Panc1 (cell line): ENCODE measurements at regions not wholly inside any gene's neighbourhood (a gene's known extent, or its start where the extent isn't known, plus 50 kb on each side); places are given as distances from the start of the nearest gene placed in this dataset.

Source experiments
- ATAC-seq: fragments of 200-7000 bp; cut with Tn5 transposase; 2 replicates; pipeline ENCODE4 v1.9.1; 2020; ENCODE audit warnings: mild to moderate bottlenecking, moderate library complexity
- BruUV-seq: library from RNA; stranded (reverse); fragments of 400-500 nt; replicated peaks from 2 replicates; lab custom pipeline; 2021; lab: Mats Ljungman, UMichigan
- CTCF ChIA-PET: fragments of 300-600 bp; sonication (Branson Sonifier 250); formaldehyde crosslinking; loops from one replicate; lab custom pipeline; 2022; ENCODE audit warnings: antibody characterized with exemption; lab: Charles Lee
- POLR2A ChIA-PET: fragments of 300-600 bp; sonication (Branson Sonifier 250); formaldehyde crosslinking; loops from one replicate; lab custom pipeline; 2022; ENCODE audit warnings: antibody characterized with exemption; lab: Charles Lee
- DNase-seq: peaks from one replicate; pipeline ENCODE4 v3.0.0-alpha.2; 2010; ENCODE audit warnings: low read depth, low spot score
- H3K27ac ChIP-seq: 2 replicates; pipeline ENCODE4 v1.5.1; 2011; ENCODE audit warnings: mild to moderate bottlenecking, low read length, inconsistent platforms
- H3K27me3 ChIP-seq: fragments of 200-500 bp; sonication (Bioruptor generic); 2 replicates; pipeline ENCODE4 v1.6.0; 2014; ENCODE audit warnings: low read length, inconsistent platforms; ENCODE audit not compliant: control insufficient read depth, insufficient read depth
- H3K36me3 ChIP-seq: fragments of 200-500 bp; sonication (Bioruptor generic); 2 replicates; pipeline ENCODE4 v1.5.1; 2014; ENCODE audit warnings: inconsistent platforms, mild to moderate bottlenecking, low read length, moderate library complexity; ENCODE audit not compliant: control insufficient read depth, insufficient read depth
- H3K4me1 ChIP-seq: 2 replicates; pipeline ENCODE4 v1.5.1; 2011; ENCODE audit warnings: inconsistent platforms, mild to moderate bottlenecking, low read length, moderate library complexity; ENCODE audit not compliant: control insufficient read depth, insufficient read depth
- H3K4me3 ChIP-seq, 2 experiments: 2 replicates each; pipeline ENCODE4 v1.5.1; 2011 to 2012; ENCODE audit warnings: low read depth in 2 of 2, low read length in 2 of 2, mild to moderate bottlenecking in 2 of 2, inconsistent platforms in 1 of 2, moderate library complexity in 1 of 2
- H3K9me3 ChIP-seq: fragments of 200-500 bp; sonication (Bioruptor generic); 2 replicates; pipeline ENCODE4 v1.5.1; 2014; ENCODE audit warnings: low read depth, mild to moderate bottlenecking, inconsistent platforms, low read length, moderate library complexity; ENCODE audit not compliant: control insufficient read depth, insufficient read depth
- POLR2AphosphoS5 ChIP-seq: IDR thresholded peaks from 2 replicates; pipeline ENCODE4 v1.6.1; 2012; ENCODE audit warnings: mild to moderate bottlenecking, low read depth, low read length, moderate library complexity
- SIN3A ChIP-seq: IDR thresholded peaks from 2 replicates; pipeline ENCODE4 v1.6.1; 2012; ENCODE audit warnings: low read depth, mild to moderate bottlenecking, low read length, moderate library complexity, borderline replicate concordance; ENCODE audit not compliant: insufficient read depth
- TCF7L2 ChIP-seq: IDR thresholded peaks from 2 replicates; pipeline ENCODE4 v1.6.1; 2011; ENCODE audit warnings: mild to moderate bottlenecking, low read depth, low read length, inconsistent platforms
- in situ Hi-C: cut with HindIII; loops from 2 replicates; pipeline ENCODE4 v1.10.0; 2016; ENCODE audit warnings: low sequenced_read_pairs, low pct_unique_long_range_greater_than_20kb
- intact Hi-C: fragments of 100-400 bp; cut with micrococcal nuclease; formaldehyde crosslinking; loops from one replicate; pipeline ENCODE4 v1.10.0; 2022; ENCODE audit not compliant: unreplicated experiment
- TF ChIP-seq, protein P1 (sequence below): fragments of 450-650 bp; IDR thresholded peaks from 2 replicates; pipeline ENCODE4 v1.5.1; 2017; ENCODE audit warnings: mild to moderate bottlenecking
- TF ChIP-seq, protein P2 (sequence below), 2 experiments: IDR thresholded peaks; 2 replicates each; pipeline ENCODE4 v1.6.1; 2011 to 2012; ENCODE audit warnings: low read depth in 2 of 2, control low read depth in 1 of 2, low read length in 1 of 2, mild to moderate bottlenecking in 1 of 2, moderate library complexity in 1 of 2; ENCODE audit not compliant: insufficient read depth in 1 of 2

DNA sequence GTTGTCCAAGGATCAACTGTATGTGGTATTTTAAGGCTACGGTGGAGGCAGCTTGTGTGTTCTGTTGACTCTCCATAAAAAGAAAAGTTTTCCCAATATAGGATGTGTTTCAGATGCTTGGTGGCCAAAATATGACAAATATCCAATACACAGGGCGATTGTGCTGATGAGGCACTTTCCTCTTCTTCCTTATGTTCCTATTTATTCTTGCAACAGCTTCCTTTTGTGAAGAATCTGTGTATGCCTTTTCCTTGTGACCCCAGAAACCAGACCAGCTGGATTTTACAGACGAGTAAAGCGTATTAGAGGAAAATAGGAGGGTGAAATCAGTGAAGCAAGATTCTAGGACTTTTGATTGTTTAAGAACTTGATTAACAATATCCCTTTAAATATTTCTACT lies 452.0 kb downstream of the DMAC1 start:
- Histone ChIP-seq H3K36me3 (no peaks in the 10 kb centered on the region), H3K4me1 (no peaks in the 10 kb centered on the region), H3K27ac (no peak overlapping the region), H3K9me3 (no peaks in the 10 kb centered on the region), H3K4me3 (no peak overlapping the region), H3K27me3 (no peaks in the 10 kb centered on the region)
- DNase-seq (no peak), ATAC-seq (no peak)
- POLR2A ChIA-PET: no interaction called here
- in situ Hi-C loops: no loop called here
- BruUV-seq: no TSS peak
- TF ChIP-seq POLR2AphosphoS5 (no peak), SIN3A (no peak), TCF7L2 (no peak)
- TF ChIP-seq, protein P1, sequence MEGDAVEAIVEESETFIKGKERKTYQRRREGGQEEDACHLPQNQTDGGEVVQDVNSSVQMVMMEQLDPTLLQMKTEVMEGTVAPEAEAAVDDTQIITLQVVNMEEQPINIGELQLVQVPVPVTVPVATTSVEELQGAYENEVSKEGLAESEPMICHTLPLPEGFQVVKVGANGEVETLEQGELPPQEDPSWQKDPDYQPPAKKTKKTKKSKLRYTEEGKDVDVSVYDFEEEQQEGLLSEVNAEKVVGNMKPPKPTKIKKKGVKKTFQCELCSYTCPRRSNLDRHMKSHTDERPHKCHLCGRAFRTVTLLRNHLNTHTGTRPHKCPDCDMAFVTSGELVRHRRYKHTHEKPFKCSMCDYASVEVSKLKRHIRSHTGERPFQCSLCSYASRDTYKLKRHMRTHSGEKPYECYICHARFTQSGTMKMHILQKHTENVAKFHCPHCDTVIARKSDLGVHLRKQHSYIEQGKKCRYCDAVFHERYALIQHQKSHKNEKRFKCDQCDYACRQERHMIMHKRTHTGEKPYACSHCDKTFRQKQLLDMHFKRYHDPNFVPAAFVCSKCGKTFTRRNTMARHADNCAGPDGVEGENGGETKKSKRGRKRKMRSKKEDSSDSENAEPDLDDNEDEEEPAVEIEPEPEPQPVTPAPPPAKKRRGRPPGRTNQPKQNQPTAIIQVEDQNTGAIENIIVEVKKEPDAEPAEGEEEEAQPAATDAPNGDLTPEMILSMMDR: no peak
- TF ChIP-seq, protein P2, sequence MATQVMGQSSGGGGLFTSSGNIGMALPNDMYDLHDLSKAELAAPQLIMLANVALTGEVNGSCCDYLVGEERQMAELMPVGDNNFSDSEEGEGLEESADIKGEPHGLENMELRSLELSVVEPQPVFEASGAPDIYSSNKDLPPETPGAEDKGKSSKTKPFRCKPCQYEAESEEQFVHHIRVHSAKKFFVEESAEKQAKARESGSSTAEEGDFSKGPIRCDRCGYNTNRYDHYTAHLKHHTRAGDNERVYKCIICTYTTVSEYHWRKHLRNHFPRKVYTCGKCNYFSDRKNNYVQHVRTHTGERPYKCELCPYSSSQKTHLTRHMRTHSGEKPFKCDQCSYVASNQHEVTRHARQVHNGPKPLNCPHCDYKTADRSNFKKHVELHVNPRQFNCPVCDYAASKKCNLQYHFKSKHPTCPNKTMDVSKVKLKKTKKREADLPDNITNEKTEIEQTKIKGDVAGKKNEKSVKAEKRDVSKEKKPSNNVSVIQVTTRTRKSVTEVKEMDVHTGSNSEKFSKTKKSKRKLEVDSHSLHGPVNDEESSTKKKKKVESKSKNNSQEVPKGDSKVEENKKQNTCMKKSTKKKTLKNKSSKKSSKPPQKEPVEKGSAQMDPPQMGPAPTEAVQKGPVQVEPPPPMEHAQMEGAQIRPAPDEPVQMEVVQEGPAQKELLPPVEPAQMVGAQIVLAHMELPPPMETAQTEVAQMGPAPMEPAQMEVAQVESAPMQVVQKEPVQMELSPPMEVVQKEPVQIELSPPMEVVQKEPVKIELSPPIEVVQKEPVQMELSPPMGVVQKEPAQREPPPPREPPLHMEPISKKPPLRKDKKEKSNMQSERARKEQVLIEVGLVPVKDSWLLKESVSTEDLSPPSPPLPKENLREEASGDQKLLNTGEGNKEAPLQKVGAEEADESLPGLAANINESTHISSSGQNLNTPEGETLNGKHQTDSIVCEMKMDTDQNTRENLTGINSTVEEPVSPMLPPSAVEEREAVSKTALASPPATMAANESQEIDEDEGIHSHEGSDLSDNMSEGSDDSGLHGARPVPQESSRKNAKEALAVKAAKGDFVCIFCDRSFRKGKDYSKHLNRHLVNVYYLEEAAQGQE (IDR thresholded peaks at IDR 0.05; ENCODE audit: insufficient read depth in 1 of 2, low read depth in 2 of 2, low read length in 1 of 2): no peak
- CTCF ChIA-PET: no interaction called here
- intact Hi-C loops: no loop called here

GRCh38 chr9:7346144-7346543 lies 453.4 kb downstream of the DMAC1 start:
- BruUV-seq: no TSS peak
- CTCF ChIA-PET: no interaction called here
- Histone ChIP-seq H3K27me3 (no peaks in the 10 kb centered on the region), H3K4me1 (no peaks in the 10 kb centered on the region), H3K9me3 (no peaks in the 10 kb centered on the region), H3K27ac (no peak overlapping the region), H3K36me3 (no peaks in the 10 kb centered on the region), H3K4me3 (no peak overlapping the region)
- intact Hi-C loops: no loop called here
- DNase-seq: no peak
- ATAC-seq: no peak
- POLR2A ChIA-PET: no interaction called here
- no peak for TF ChIP-seq POLR2AphosphoS5
- no peak for TF ChIP-seq SIN3A
- TF ChIP-seq, protein P2 (IDR thresholded peaks at IDR 0.05; ENCODE audit: insufficient read depth in 1 of 2, low read depth in 2 of 2, low read length in 1 of 2): no peak
- TF ChIP-seq TCF7L2: no peak
- TF ChIP-seq, protein P1: no peak
- in situ Hi-C loops: no loop called here
